Natural killer cell (primary cell): ENCODE measurements at regions not wholly inside any gene's neighbourhood (a gene's known extent, or its start where the extent isn't known, plus 50 kb on each side); places are given as distances from the start of the nearest gene placed in this dataset.

Source experiments
- ATAC-seq, 3 donors: fragments of 150-1000 bp in 2 of 3; fragments of 200-7000 bp in 1 of 3; cut with Tn5 transposase; 1 replicate in 1 of 3; 2 replicates in 2 of 3; pipeline ENCODE4 v1.10.0; 2021; ENCODE audit warnings: mild to moderate bottlenecking in 2 of 3, moderate library complexity in 2 of 3
- DNase-seq, 2 donors: peaks; one replicate each; pipeline versions ENCODE4 v3.0.0 to v3.0.0-alpha.2; 2013 to 2021; ENCODE audit warnings: mixed read lengths in 1 of 2
- H3K27ac ChIP-seq: one replicate; pipeline ENCODE4 v1.5.1; 2013; ENCODE audit warnings: mild to moderate bottlenecking, low read length
- H3K27me3 ChIP-seq: one replicate; pipeline ENCODE4 v1.6.1; 2013; ENCODE audit warnings: low read length; ENCODE audit not compliant: control insufficient read depth, insufficient read depth
- H3K36me3 ChIP-seq: one replicate; pipeline ENCODE4 v1.6.1; 2013; ENCODE audit warnings: low read length; ENCODE audit not compliant: control insufficient read depth, insufficient read depth
- H3K4me1 ChIP-seq: one replicate; pipeline ENCODE4 v1.6.1; 2013; ENCODE audit warnings: low read length; ENCODE audit not compliant: control insufficient read depth, insufficient read depth
- H3K4me3 ChIP-seq: one replicate; pipeline ENCODE4 v1.5.1; 2013; ENCODE audit warnings: low read length
- H3K9me3 ChIP-seq: one replicate; pipeline ENCODE4 v1.6.1; 2013; ENCODE audit warnings: low read length; ENCODE audit not compliant: control insufficient read depth, insufficient read depth
- H3K27ac Mint-ChIP-seq, 2 donors: one replicate each; pipeline ENCODE4 v1.8.0; 2022; ENCODE audit warnings: mild to moderate bottlenecking in 2 of 2, mixed read lengths in 2 of 2, moderate library complexity in 1 of 2
- H3K27me3 Mint-ChIP-seq, 2 donors: one replicate each; pipeline ENCODE4 v1.8.0; 2022; ENCODE audit warnings: low read depth in 2 of 2, mixed read lengths in 2 of 2
- H3K36me3 Mint-ChIP-seq: one replicate; pipeline ENCODE4 v1.8.0; 2022; ENCODE audit warnings: mixed read lengths
- H3K4me1 Mint-ChIP-seq, 2 donors: one replicate each; pipeline ENCODE4 v1.8.0; 2022; ENCODE audit warnings: mixed read lengths in 2 of 2
- H3K4me3 Mint-ChIP-seq: one replicate; pipeline ENCODE4 v1.8.0; 2022; ENCODE audit warnings: mild to moderate bottlenecking, moderate library complexity, mixed read lengths
- H3K9me3 Mint-ChIP-seq, 2 donors: one replicate each; pipeline ENCODE4 v1.8.0; 2022; ENCODE audit warnings: mixed read lengths in 2 of 2
- CTCF ChIP-seq: fragments of 200-600 bp; IDR thresholded peaks from one replicate; pipeline ENCODE4 v1.8.0; 2022; ENCODE audit warnings: antibody characterized with exemption
- WGBS: methylation state at CpG from one replicate; pipeline ENCODE4 v1.1.7; 2013; ENCODE audit warnings: missing lambda C conversion rate; ENCODE audit not compliant: insufficient coverage; 5-methylcytosine and 5-hydroxymethylcytosine counted together
- intact Hi-C: fragments of 100-400 bp; cut with micrococcal nuclease; formaldehyde crosslinking; loops from one replicate; pipeline ENCODE4 v1.14.2; 2022

- no peaks in the 10 kb centered on the region for H3K36me3 ChIP-seq
- ATAC-seq (no peak), DNase-seq (no peak)
- H3K27me3 ChIP-seq, result no peaks in the 10 kb centered on the region
- no peaks in the 10 kb centered on the region for H3K9me3 ChIP-seq
- intact Hi-C loops, result no loop called here
- no peaks in the 10 kb centered on the region for H3K4me1 ChIP-seq
- no peak overlapping the region for H3K27ac ChIP-seq
- Mint-ChIP-seq H3K9me3 (peaks cover 0 to 10% of the 10 kb centered on the region in 2 donors), H3K27ac (no peak overlapping the region), H3K4me1 (no peaks in the 10 kb centered on the region), H3K27me3 (no peaks in the 10 kb centered on the region), H3K4me3 (no peak overlapping the region), H3K36me3 (no peaks in the 10 kb centered on the region)
- H3K4me3 ChIP-seq, result no peak overlapping the region
- TF ChIP-seq CTCF, result no peak
- 98% methylated on average over 5 of the region's 5 CpGs for WGBS
Measured at GRCh38 chr2:59277671-59278070, 1036.5 kb upstream of the FANCL start.

DNA sequence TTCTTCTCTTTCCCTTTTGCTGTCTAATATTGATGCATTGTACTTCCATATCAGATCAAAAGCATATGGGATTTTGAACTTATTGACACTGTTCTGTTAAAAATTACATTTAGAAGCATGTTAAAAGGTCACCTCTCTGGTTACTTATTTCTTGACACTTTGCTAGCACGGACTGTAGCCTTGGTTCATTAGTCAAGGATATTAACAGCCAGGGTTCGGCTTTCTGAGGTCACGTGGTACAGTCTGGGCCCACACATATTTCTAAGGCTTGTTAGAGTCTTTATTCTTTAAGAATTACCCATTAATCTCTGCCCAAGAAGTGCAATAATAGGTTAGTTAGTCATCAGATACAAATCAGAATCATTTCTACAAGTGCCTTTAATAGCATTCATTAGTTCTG, 1035.8 kb upstream of the FANCL start:
- Mint-ChIP-seq H3K27ac (no peak overlapping the region), H3K9me3 (peaks cover 0 to 10% of the 10 kb centered on the region in 2 donors), H3K4me3 (no peak overlapping the region), H3K4me1 (no peaks in the 10 kb centered on the region), H3K36me3 (no peaks in the 10 kb centered on the region), H3K27me3 (no peaks in the 10 kb centered on the region)
- Histone ChIP-seq H3K27me3 (no peaks in the 10 kb centered on the region), H3K36me3 (no peaks in the 10 kb centered on the region), H3K4me3 (no peak overlapping the region), H3K9me3 (no peaks in the 10 kb centered on the region), H3K4me1 (no peaks in the 10 kb centered on the region), H3K27ac (no peak overlapping the region)
- DNase-seq, result no peak
- no peak for TF ChIP-seq CTCF
- intact Hi-C loops, result no loop called here
- 98% methylated on average over 3 of the region's 3 CpGs for WGBS
- ATAC-seq, result no peak

DNA sequence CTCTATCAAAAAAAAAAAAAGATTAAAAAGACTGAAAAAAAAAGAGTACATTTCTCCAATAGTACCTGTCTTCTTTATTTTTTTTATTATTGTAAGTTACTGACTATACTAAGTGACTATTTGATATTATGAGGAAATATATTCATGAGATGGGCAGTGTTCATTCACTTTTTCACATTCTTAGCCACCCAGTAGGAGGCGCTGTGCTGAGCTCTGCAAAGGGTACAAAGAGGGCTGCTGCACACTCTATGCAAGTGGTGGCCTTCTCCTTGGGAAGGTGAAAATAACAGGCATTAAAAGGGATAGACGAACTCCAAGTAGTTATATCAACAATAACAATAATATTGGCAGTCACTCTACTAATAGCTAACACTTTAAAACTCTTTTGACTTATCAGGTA, 1034.9 kb upstream of the FANCL start:
- Histone ChIP-seq H3K4me1 (no peaks in the 10 kb centered on the region), H3K36me3 (no peaks in the 10 kb centered on the region), H3K27me3 (no peaks in the 10 kb centered on the region), H3K27ac (no peak overlapping the region), H3K4me3 (no peak overlapping the region), H3K9me3 (no peaks in the 10 kb centered on the region)
- Mint-ChIP-seq H3K27ac (no peak overlapping the region), H3K27me3 (no peaks in the 10 kb centered on the region), H3K4me3 (no peak overlapping the region), H3K36me3 (no peaks in the 10 kb centered on the region), H3K4me1 (no peaks in the 10 kb centered on the region), H3K9me3 (peaks cover 0 to 10% of the 10 kb centered on the region in 2 donors)
- intact Hi-C loops, result no loop called here
- no peak for DNase-seq
- ATAC-seq, result no peak
- 83% methylated on average over 2 of the region's 2 CpGs for WGBS
- no peak for TF ChIP-seq CTCF

DNA sequence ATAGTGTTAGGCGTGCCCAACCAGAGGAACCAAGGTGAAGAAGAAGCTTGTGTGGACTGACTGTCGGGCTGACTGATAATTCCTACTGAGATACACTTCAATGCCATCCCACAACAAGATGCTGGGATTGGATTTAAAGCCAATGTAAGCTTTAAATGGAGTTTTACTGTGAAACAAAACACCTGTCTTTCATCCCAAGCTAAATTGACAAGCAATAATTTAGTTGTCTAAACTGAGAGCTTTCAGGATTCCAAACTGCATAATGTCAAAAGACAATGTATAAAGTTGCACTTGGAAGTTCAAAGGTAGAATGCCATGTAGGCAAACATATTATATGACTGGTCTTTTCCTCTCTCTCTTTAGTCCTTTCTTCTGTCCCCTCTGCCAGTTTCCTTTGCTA, 1025.3 kb upstream of the FANCL start:
- no peak for ATAC-seq
- intact Hi-C loops, result no loop called here
- Mint-ChIP-seq H3K4me1 (no peaks in the 10 kb centered on the region), H3K4me3 (no peak overlapping the region), H3K36me3 (no peaks in the 10 kb centered on the region), H3K9me3 (peaks cover 2 to 3% of the 10 kb centered on the region in 2 donors), H3K27me3 (no peaks in the 10 kb centered on the region), H3K27ac (no peak overlapping the region)
- WGBS, result 96% methylated on average over 2 of the region's 2 CpGs
- Histone ChIP-seq H3K36me3 (no peaks in the 10 kb centered on the region), H3K27ac (no peak overlapping the region), H3K27me3 (no peaks in the 10 kb centered on the region), H3K9me3 (no peaks in the 10 kb centered on the region), H3K4me3 (no peak overlapping the region), H3K4me1 (no peaks in the 10 kb centered on the region)
- no peak for DNase-seq
- no peak for TF ChIP-seq CTCF
